HG03060 (cell line): ENCODE measurements at regions not wholly inside any gene's neighbourhood (a gene's known extent, or its start where the extent isn't known, plus 50 kb on each side); places are given as distances from the start of the nearest gene placed in this dataset.

ENCODE experiments used
- ATAC-seq: cut with Tn5 transposase; IDR thresholded peaks from one replicate; pipeline ENCODE4 v1.9.1; 2021; ENCODE audit warnings: low read depth, moderate number of reproducible peaks; ENCODE audit not compliant: unreplicated experiment

GRCh38 chr11:95296165-95296564, 65.2 kb upstream of the SESN3 start:
- ATAC-seq = peak; percentile 9

GRCh38 chr11:95295382-95296149, 64.6 kb upstream of the SESN3 start:
- no peak for ATAC-seq

- no peak for ATAC-seq
Measured at GRCh38 chr11:95294701-95295100, 63.7 kb upstream of the SESN3 start.

GRCh38 chr11:95293116-95293515, 62.1 kb upstream of the SESN3 start:
- no peak for ATAC-seq

- ATAC-seq = no peak
Measured at GRCh38 chr11:95291946-95292345, 60.9 kb upstream of the SESN3 start.

- ATAC-seq = no peak
Measured at GRCh38 chr11:95289378-95290101, 58.5 kb upstream of the SESN3 start.

- no peak for ATAC-seq
Measured at GRCh38 chr11:95284057-95285052, 53.4 kb upstream of the SESN3 start.

GRCh38 chr11:95283650-95284049, 52.6 kb upstream of the SESN3 start:
- no peak for ATAC-seq

GRCh38 chr11:95283146-95283545, 52.1 kb upstream of the SESN3 start:
- no peak for ATAC-seq

- ATAC-seq = no peak
Measured at GRCh38 chr11:95282291-95282751, 51.3 kb upstream of the SESN3 start.
